ENCODE measurements at regions not wholly inside any gene's neighbourhood (a gene's known extent, or its start where the extent isn't known, plus 50 kb on each side); places are given as distances from the start of the nearest gene placed in this dataset.
A peak's percentile ranks its signal among the peaks of the same experiment; 100 is the strongest.

DNA sequence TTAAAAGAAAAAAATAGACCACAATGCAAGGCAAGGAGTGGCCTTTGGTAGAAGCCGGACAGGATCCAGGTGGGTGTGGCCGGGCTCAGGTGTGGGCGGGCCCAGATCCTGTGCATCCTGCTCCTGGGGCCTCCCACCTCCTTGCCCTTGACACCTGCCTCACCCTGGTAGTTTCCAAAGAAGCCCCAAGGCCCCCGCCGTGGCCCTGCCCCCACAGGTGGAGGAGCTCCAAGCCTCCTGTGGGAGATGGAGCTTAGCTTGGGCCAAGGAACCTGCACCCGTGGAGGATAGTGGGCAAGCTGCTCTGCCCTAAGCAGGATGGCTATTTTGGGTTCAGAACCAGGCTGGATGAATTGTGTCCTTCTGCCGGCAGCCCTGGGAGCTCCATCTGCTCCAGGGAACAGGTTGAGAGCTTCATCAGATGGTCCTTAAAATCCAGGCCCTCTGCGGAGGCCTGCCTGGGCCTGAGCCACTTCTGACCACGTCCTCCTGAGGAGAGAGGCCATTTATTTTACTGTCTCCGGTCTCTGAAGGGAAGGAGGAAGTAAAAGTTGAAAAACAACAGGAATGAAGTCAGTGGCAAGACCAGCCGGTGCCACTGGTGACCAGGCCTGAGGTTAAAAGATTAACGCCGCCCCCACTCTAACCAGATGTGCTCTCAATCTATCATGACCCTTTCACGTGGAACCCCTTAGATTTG, 53.9 kb upstream of the KLF13 start:
- H3K9me3 Mint-ChIP-seq: no peaks in the 10 kb centered on the region

DNA sequence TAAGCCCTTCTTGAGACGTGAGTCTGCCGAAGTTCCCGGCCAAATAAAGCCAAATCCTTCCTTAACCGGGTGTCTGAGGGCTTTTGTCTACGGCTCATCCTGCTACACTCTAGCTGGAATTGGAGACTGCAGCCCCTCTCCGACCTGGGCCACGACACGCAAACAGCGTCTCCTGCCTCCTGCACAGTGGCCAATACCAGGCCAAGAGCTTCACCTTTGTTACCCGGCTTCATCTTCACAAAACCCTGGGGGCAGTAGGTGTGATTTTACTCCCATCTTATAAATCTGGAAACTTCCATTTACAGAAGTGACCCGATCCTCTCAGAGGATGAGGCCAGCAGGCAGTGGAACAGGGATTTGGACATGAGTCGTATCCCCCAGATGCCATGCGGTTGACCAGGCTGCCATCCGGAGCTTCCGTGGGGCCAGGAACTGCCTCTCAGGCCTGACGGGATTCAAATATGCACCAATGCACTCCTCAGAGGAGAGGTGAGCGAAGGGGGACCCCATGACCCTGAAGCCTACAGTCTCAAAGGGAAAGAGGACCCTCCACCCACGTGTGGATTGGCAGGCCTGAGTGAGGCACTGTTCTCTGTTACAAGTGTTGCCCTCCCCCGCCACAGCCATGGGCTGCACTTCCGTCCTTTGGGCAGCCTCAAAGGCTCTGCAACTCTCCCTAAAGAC, 53.2 kb upstream of the KLF13 start:
- Mint-ChIP-seq H3K9me3 (no peaks in the 10 kb centered on the region), H3K27me3 (no peaks in the 10 kb centered on the region), H3K4me1 (peaks cover 35% of the 10 kb centered on the region), H3K27ac (no peak overlapping the region), H3K4me3 (no peak overlapping the region), H3K36me3 (ENCODE audit: low read depth) (no peaks in the 10 kb centered on the region)
- no peak for DNase-seq
- CTCF ChIA-PET: no interaction called here
- POLR2A ChIA-PET: interaction anchor here (1.0 kb wide), 1 partner anchor 53 kb away, joined by 3 read pairs; no protein-coding TSS in a partner anchor

More for the DNA sequence above, 53.9 kb upstream of the KLF13 start:
- ChIA-PET CTCF (no interaction called here), POLR2A (interaction anchor here (1.0 kb wide), 1 partner anchor 53 kb away, joined by 3 read pairs; no protein-coding TSS in a partner anchor)
- no peak overlapping the region for H3K27ac Mint-ChIP-seq
- H3K4me1 Mint-ChIP-seq: peaks cover 42% of the 10 kb centered on the region
- DNase-seq: no peak
- no peak overlapping the region for H3K4me3 Mint-ChIP-seq
- no peaks in the 10 kb centered on the region for H3K27me3 Mint-ChIP-seq
- H3K36me3 Mint-ChIP-seq (ENCODE audit: low read depth): no peaks in the 10 kb centered on the region

DNA sequence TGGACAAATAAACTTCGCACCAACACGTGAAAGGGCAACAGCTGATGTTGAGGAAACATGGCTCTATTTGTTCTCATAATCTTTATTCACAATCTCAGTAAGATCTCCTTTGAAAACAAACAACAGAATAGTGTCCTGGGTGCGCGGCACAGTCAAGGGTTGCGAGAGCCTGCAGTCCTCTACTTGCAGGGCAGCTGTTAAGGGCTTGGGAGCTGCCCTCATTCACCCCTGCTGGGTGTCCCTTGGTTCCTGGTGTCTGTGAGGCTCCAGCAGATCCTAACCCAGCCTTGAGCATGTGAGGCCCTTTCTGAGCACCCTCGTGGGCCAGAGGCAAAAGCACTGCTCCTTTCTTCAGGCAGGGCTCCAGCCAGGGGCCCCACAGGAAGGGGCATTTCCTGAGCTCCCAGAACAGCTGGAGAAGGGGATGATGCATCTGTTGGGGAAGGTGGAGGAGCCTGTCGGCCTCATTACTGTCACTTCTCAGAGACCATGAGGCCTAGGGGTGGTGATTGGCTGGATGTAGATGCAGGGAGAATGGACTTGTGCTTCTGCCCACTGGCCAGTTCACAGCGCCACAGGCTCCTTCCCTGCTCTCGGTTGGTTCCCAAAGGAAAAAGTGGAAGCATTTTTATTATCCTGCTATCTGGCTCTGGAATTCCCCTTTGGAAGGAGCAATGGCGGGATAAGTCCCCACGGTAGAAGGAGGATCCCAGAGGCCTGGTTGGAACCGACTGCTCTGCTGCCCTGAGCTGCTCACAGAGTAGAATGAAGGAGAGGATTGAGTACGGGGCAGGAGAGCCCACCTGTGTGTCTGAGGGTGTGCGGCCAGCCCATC, 51.9 kb upstream of the KLF13 start:
- Mint-ChIP-seq H3K27me3 (no peaks in the 10 kb centered on the region), H3K27ac (no peak overlapping the region), H3K9me3 (no peaks in the 10 kb centered on the region), H3K4me3 (no peak overlapping the region), H3K36me3 (ENCODE audit: low read depth) (no peaks in the 10 kb centered on the region), H3K4me1 (peaks cover 28% of the 10 kb centered on the region)
- DNase-seq: peak; percentile 13
- ChIA-PET CTCF (no interaction called here), POLR2A (interaction anchor here (1.1 kb wide), 1 partner anchor 9 kb away, joined by 3 read pairs; no protein-coding TSS in a partner anchor)

DNA sequence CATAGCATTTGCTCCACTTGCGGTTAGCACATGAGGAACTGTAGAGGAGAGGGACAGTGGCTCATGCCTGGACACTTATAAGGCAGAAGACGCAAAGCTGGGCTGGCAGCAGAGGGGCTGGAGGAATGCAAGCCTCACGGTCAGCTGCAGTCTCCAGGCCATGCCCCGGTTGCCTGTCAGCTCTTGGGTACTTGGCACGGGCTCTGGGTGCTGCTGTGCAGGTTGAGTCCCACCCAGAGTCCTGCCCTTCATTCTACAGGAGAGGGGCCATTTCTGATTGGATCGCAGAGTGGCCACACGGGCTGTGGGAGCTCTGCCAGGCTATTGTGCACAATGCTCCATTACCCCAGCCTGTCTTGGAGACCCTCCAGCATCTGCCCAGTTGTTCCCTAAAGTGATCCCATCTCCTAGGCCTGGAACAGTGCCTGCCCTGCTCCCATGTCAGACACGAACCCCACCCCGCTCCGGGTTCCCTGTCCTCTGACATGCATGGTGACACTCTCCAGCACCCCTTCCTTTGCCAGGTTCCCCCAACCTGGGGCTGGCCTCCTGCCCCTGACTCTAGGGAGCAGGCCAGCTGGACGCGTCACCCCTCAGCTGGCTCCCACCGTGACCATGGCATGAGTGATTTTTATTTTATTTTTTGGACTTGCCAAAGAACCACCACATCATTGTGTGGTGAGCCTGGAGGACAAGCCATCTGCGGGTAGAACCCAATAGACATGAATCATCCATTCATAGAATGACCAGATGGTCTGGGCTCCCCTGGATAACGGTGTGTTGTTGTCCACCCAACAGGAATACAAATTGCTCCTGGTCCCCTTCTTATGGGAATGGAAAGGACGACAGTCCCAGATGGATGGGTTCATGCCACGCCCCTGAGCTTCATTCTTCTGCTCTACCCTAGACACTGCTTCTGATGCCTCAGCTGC, 51.0 kb upstream of the KLF13 start:
- CTCF ChIA-PET: no interaction called here
- no peaks in the 10 kb centered on the region for H3K9me3 Mint-ChIP-seq

DNA sequence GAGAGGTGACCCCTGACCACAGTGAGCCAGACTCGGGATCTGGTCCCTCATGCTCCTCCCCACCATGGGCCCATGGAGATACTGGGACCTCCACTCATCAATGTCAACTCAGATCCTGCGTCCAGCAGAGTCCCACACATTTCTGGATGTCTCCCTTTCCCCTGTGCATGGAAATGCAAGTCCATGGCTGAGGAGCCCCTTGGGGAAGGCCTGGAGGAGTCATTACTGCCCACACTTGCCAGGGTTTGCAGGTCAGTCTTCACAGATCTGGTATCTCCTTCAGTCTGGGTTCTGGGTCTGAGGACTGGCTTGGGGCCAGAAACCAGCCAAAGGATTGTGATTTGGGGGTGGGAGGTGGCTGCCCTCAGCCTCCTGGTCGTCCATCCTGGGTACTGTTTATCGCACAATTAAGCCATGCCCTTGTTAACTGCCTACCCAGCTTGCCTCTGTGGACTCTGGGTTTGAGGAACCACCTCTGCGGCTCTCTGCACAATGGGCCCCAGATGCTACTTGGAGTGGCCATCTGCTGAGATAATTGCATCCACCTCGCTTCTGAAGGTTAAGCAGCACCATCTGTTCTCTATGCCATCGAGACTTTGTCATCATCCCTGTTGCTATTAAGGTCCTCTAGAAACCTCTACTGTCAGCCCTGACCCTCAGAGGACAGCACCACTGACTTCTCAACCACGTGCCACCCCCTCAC, 49.9 kb upstream of the KLF13 start:
- POLR2A ChIA-PET: no interaction called here
- no peaks in the 10 kb centered on the region for H3K9me3 Mint-ChIP-seq
- DNase-seq: peak; percentile 6
- H3K27ac Mint-ChIP-seq: no peak overlapping the region
- no peak overlapping the region for H3K4me3 Mint-ChIP-seq
- CTCF ChIA-PET: no interaction called here
- H3K36me3 Mint-ChIP-seq (ENCODE audit: low read depth): no peaks in the 10 kb centered on the region
- H3K4me1 Mint-ChIP-seq: peaks cover 13% of the 10 kb centered on the region
- peaks cover 3% of the 10 kb centered on the region for H3K27me3 Mint-ChIP-seq

More for the DNA sequence above, 51.0 kb upstream of the KLF13 start:
- Mint-ChIP-seq H3K27ac (no peak overlapping the region), H3K27me3 (no peaks in the 10 kb centered on the region), H3K4me3 (no peak overlapping the region), H3K36me3 (ENCODE audit: low read depth) (no peaks in the 10 kb centered on the region), H3K4me1 (peaks cover 20% of the 10 kb centered on the region)
- POLR2A ChIA-PET: interaction anchor here (1.1 kb wide), 1 partner anchor 10 kb away, joined by 3 read pairs; no protein-coding TSS in a partner anchor
- peak; percentile 11 for DNase-seq

Measured in activated CD4-positive, alpha-beta memory T cell treated with anti-CD3 and anti-CD28 coated beads, Interleukin-2, amount 10 ng/mL, durations not matched to agents 7 days and 5 days (primary cell).